RWPE2 (cell line): ENCODE measurements at regions not wholly inside any gene's neighbourhood (a gene's known extent, or its start where the extent isn't known, plus 50 kb on each side); places are given as distances from the start of the nearest gene placed in this dataset.

ENCODE experiments used
- ATAC-seq: fragments of 200-7000 bp; cut with Tn5 transposase; 3 replicates; pipeline ENCODE4 v1.9.1; 2021; ENCODE audit warnings: low read depth
- DNase-seq: peaks from one replicate; pipeline ENCODE4 v3.0.0-alpha.2; 2020; ENCODE audit warnings: low spot score
- H3K27ac ChIP-seq: fragments of 450-650 bp; 2 replicates; pipeline ENCODE4 v1.5.1; 2017; ENCODE audit warnings: mild to moderate bottlenecking; ENCODE audit not compliant: poor library complexity, severe bottlenecking
- H3K27me3 ChIP-seq: fragments of 250-450 bp; sonication (Bioruptor Pico); 2 replicates; pipeline ENCODE4 v1.5.1; 2021; ENCODE audit warnings: mild to moderate bottlenecking, moderate library complexity; ENCODE audit not compliant: insufficient read depth, poor library complexity, severe bottlenecking
- H3K36me3 ChIP-seq: fragments of 250-450 bp; sonication (Bioruptor Pico); 2 replicates; pipeline ENCODE4 v1.5.1; 2020; ENCODE audit warnings: low read depth, mild to moderate bottlenecking, moderate library complexity
- H3K4me1 ChIP-seq: fragments of 250-450 bp; sonication (Bioruptor Pico); 2 replicates; pipeline ENCODE4 v1.5.1; 2021; ENCODE audit warnings: mild to moderate bottlenecking, moderate library complexity; ENCODE audit not compliant: insufficient read depth, poor library complexity, severe bottlenecking
- H3K4me3 ChIP-seq: fragments of 250-450 bp; sonication (Bioruptor Pico); 2 replicates; pipeline ENCODE4 v1.5.1; 2021; ENCODE audit warnings: mild to moderate bottlenecking, moderate library complexity; ENCODE audit not compliant: severe bottlenecking
- H3K9me3 ChIP-seq: fragments of 250-450 bp; sonication (Bioruptor Pico); 2 replicates; pipeline ENCODE4 v1.5.1; 2021; ENCODE audit warnings: mild to moderate bottlenecking, moderate library complexity; ENCODE audit not compliant: severe bottlenecking
- TF ChIP-seq, protein P1 (sequence below): fragments of 450-650 bp; IDR thresholded peaks from one replicate; pipeline ENCODE4 v1.5.1; 2017; ENCODE audit warnings: mild to moderate bottlenecking, moderate library complexity; ENCODE audit not compliant: poor library complexity, severe bottlenecking

DNA sequence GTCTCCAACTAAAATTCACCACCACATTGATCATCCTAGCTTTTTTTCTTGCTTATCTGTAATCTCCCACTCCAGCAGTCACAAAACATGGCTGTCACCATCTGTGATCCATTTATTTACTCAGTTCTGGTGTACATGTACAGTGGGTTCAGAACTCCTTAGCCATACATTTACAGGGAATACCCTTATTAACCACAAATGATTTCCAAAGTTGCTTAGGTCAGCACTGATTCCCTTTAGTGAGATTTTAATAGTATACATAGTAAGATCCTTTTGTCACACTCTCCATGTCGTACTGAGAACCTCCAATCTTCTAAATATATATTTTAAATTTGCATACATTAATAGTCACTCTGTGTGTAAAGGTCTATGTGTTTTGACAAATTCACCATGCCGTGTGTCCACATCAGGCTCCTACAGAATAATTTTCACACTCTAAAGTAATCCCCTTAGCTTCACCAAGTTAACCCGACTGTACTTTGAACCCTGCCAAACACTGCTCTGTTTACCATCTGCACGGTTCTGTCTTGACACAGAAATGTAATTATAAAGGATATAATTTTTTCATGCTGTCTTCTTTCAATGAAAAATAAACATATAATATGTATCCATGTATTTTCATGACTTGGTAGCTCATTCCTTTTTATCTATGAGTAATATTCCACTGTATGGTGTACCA is 473.6 kb upstream of the ZP4 start:
- DNase-seq (no peak), ATAC-seq (no peak)
- Histone ChIP-seq H3K27me3 (no peaks in the 10 kb centered on the region), H3K27ac (no peak overlapping the region), H3K36me3 (no peaks in the 10 kb centered on the region), H3K4me1 (no peaks in the 10 kb centered on the region), H3K4me3 (no peak overlapping the region), H3K9me3 (no peaks in the 10 kb centered on the region)
- TF ChIP-seq, protein P1, sequence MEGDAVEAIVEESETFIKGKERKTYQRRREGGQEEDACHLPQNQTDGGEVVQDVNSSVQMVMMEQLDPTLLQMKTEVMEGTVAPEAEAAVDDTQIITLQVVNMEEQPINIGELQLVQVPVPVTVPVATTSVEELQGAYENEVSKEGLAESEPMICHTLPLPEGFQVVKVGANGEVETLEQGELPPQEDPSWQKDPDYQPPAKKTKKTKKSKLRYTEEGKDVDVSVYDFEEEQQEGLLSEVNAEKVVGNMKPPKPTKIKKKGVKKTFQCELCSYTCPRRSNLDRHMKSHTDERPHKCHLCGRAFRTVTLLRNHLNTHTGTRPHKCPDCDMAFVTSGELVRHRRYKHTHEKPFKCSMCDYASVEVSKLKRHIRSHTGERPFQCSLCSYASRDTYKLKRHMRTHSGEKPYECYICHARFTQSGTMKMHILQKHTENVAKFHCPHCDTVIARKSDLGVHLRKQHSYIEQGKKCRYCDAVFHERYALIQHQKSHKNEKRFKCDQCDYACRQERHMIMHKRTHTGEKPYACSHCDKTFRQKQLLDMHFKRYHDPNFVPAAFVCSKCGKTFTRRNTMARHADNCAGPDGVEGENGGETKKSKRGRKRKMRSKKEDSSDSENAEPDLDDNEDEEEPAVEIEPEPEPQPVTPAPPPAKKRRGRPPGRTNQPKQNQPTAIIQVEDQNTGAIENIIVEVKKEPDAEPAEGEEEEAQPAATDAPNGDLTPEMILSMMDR, result no peak

DNA sequence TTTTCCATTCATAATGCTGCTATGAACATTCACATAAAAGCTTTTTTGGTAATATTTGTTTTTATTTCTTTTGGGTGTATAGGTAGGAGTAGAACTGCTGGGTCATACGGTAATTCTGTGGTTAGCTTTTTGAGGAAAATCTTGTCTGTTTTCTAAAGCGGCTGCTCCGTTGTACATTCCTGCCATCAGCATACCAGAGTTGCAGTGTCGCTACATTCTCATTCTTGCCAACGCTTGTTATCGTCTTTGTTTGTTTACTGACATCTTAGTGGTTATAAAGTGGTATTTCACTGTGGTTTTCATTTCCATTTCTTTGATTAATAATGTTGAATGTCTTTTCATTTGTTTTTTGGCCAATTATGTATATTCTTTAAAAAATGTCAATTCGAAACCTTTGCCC is 469.8 kb upstream of the ZP4 start:
- H3K27ac ChIP-seq, result no peak overlapping the region
- no peaks in the 10 kb centered on the region for H3K4me1 ChIP-seq
- no peak for DNase-seq
- no peak overlapping the region for H3K4me3 ChIP-seq
- H3K27me3 ChIP-seq, result no peaks in the 10 kb centered on the region
- ATAC-seq, result no peak
- TF ChIP-seq, protein P1, result no peak
- H3K9me3 ChIP-seq, result no peaks in the 10 kb centered on the region
- no peaks in the 10 kb centered on the region for H3K36me3 ChIP-seq

DNA sequence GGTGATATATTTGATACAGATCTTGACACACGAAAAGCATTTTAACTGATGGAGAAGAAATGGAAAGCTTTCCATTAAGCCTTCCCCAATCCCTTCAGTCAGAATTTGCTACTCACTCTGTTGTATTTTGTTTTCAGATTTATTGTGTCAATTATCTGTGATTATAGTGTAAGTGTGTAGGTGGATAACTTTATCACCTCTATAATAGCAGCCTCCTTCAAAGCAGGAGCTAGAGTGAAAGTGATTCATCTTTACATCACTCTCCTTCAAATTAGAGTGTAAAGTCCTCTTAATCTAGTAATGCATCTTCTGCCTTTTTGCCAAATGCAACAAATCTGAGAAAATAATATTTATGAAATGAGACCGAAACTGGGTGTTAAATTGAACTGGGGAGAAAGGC is 459.7 kb upstream of the ZP4 start:
- Histone ChIP-seq H3K27me3 (no peaks in the 10 kb centered on the region), H3K36me3 (no peaks in the 10 kb centered on the region), H3K4me3 (no peak overlapping the region), H3K27ac (no peak overlapping the region), H3K9me3 (no peaks in the 10 kb centered on the region), H3K4me1 (no peaks in the 10 kb centered on the region)
- TF ChIP-seq, protein P1, result no peak
- DNase-seq, result no peak
- ATAC-seq, result no peak

DNA sequence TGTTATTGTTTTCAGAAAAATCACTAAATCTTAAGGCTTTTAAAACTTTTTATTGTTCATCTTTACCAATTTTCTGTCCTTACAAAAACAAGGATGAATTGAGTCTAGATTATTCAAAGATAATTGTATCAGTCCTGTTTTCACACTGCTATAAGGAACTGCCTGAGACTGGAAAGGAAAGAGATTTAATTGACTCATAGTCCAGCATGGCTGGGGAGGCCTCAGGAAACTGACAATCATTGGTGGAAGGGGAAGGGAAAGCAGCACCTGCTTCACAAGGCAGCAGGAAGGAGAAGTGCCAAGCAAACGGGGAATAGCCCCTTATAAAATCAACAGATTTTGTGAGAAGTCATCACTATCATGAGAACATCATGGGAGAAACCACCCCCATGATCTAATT is 455.6 kb upstream of the ZP4 start:
- no peaks in the 10 kb centered on the region for H3K4me1 ChIP-seq
- ATAC-seq (no peak), DNase-seq (no peak)
- no peaks in the 10 kb centered on the region for H3K27me3 ChIP-seq
- no peaks in the 10 kb centered on the region for H3K9me3 ChIP-seq
- TF ChIP-seq, protein P1, result no peak
- H3K36me3 ChIP-seq, result no peaks in the 10 kb centered on the region
- no peak overlapping the region for H3K27ac ChIP-seq
- no peak overlapping the region for H3K4me3 ChIP-seq

DNA sequence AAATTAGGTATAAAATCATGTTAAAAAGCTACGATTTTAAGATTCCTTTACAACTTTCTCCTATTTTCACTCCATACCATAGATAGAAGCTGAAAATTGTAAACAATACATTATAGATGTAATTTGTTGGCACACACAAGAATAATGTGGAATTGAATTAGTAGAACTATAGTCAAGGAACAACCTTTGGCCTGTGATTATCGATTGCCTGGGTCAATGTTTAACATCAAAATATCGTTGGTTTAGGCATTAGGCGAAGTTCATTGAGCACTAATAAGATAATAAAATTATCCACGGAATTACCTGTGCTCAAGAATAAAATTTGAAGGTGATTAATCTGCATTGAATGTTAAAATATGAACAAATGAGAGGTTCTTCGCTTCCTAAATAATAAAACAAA is 455.1 kb upstream of the ZP4 start:
- ATAC-seq, result no peak
- DNase-seq, result no peak
- no peaks in the 10 kb centered on the region for H3K36me3 ChIP-seq
- TF ChIP-seq, protein P1, result no peak
- no peak overlapping the region for H3K4me3 ChIP-seq
- no peaks in the 10 kb centered on the region for H3K27me3 ChIP-seq
- H3K4me1 ChIP-seq, result no peaks in the 10 kb centered on the region
- H3K9me3 ChIP-seq, result no peaks in the 10 kb centered on the region
- H3K27ac ChIP-seq, result no peak overlapping the region
